Amniotic epithelial cell (primary cell): ENCODE measurements at regions not wholly inside any gene's neighbourhood (a gene's known extent, or its start where the extent isn't known, plus 50 kb on each side); places are given as distances from the start of the nearest gene placed in this dataset.

Experiments
- DNase-seq: peaks from one replicate; pipeline ENCODE4 v3.0.0-alpha.2; 2010; ENCODE audit warnings: low read depth

DNA sequence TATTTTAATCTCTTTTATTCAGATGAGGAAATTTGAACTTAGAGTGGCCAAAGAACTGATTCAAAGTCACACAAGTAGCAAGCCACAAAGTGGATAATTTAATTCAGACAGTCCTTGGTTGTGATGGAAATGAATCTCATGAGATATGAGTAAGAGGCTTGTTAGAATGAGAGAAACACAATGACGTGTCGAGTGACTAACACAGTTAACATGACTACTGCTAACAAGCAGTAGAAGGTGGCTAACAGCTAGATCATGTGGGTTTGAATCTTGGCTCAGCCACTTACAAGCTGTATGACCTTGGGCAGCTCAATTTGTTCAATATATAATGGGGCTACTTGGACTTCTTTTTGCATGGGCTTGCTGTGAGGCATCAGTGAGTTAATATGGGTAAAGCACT is 104.5 kb upstream of the LMO4 start:
- peak; percentile 97 for DNase-seq

DNA sequence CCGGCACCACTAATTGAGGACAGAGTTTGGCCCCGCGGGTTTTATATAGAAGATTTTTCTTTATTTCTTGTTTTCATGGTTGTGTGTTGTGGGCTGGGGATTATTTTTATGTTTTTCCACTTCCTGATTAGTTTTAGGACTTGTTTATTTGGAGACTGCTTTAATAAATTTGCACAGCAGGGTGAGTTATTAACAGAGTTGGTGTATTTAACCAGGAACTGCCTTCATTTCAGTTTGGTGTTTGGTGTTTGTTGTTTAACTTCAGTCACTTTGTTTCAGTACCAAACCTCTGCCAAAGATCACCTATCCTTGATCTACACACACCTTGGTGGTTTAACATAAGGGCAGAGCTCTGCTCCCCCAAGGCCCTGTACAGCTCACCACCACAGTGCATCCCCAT is 103.5 kb upstream of the LMO4 start:
- DNase-seq: no peak

DNA sequence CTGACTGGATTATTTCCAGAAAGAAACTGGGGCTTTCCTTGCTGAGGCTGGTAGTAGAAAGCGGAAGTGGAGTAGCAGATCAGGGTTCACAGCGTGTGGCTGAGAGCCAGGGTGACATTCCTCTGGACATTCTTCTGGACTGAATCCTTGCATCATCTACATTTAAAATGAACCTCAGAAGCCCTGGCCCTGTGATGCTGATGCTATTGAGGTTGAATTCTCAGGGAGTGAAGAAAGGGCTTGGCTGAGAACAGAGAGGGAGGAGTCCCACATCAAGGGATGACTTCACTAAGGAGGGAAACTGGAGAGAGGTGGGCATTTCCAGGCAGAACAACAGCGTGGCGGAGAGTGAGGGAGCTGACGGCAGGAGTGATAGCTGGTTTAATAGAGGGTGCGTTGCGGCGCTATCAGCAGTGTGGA is 102.3 kb upstream of the LMO4 start:
- peak; percentile 99 for DNase-seq

DNA sequence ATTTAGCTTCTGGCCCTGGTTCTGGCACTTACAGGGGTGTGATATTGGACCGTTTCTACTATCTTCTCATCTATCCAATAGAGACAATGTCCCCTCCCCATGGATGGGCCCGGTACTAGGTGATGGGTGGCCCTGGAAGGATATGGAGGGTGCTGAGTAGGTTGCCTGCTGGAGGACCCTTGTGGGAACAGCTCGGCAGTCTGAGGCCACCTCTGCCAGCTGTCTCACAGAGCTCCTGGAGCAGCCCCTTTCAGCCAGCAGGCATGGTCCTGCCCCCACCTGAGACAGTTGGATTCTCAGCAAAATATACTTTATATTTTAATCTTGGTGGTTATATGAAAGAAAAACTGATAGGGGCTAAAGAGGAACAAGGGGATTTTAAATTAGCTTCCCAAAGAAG is 101.0 kb upstream of the LMO4 start:
- DNase-seq: no peak

DNA sequence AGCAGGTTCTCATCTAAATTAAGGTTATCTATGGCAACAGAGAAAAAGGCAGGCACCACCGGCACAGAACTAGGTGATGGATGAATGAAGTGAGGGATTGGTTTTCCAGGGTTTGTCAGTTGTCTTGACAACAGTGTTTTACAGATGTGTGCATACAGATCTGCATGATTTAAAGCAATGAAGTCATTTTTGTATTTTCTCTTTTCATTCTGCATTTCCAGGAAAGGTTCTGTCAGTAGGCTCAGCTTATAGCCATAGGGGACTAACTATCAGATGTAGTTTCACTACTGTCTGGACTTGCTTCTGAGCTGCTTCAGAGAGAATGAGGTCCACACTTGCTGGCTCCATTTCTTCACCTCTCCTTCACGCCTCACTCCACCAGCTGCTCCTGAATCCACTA is 98.2 kb upstream of the LMO4 start:
- no peak for DNase-seq

DNA sequence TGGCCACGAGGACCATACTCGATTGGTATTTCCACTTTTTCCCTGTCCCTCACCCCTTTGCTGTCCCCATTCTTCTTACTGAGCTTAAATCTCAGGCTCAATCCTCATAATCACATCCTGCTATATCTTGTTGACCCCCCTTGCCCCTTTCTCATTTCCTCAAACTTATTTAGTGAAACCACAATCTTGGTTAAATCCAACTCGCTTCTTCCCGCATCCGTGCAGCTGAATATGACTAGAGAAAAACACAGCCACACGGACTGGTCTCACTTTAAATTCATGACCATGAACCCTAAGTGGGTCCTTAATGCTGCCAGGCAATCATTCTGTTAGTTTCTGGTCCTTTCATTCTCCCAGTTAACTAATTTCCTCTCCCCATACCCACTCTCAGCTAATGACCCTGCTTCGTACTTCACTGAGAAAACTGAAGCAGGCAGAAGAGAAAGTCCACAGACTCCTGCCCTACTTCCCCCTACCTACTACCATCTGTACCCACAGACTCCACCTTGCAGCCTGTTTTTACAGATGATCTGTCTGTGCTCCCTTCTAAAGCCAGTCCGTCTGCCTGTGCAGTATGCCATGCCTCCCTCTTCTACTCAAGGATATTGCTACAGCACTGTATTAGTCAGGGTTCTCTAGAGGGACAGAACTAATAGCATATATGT is 96.8 kb upstream of the LMO4 start:
- no peak for DNase-seq

DNA sequence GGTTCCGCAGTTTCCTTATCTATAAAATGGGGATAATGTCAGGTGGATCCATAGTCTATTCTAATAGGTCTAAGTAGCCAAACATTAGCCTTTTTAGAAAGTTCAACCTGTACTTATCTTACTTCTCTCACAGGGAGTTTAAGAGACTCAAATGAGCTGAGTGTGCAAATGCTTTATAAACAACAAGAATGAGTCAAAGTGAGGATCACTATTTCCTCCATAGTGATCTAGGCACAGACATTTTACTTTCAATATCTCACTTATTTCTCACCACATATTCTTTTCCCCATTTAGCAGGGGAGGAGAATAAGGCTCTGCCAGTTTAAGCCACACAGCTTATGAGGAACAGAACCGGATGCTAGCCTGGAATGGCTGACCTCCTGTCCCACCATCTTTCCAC is 92.1 kb upstream of the LMO4 start:
- DNase-seq: no peak

DNA sequence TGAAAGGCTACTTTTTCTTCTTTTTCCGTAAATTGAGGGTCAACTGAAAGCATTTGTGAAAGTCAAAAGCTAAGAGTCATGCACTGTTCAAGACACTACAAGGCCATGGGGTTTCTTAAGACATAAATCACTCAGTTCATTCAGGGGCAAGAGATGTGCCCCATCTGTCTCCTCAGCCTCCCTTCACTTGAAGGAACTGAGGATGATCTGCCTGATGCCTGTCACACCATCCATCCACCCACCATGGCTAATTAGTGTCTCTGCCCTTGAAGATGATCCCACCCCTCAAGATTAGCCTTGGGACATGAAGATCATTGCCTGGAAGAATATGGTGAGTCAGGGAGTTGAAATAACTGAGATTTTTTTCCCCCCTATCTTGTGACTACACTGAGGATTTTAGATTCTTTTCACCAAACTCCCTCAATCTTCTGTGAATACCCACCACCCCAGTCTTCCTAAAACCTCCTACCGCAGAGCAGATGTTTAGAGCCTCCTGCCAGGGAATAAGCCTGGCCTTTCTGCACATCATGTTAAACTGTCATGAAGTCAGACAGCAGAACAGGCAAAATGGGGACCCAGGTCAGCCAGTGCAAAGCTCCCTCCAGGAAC is 88.6 kb upstream of the LMO4 start:
- DNase-seq: no peak

DNA sequence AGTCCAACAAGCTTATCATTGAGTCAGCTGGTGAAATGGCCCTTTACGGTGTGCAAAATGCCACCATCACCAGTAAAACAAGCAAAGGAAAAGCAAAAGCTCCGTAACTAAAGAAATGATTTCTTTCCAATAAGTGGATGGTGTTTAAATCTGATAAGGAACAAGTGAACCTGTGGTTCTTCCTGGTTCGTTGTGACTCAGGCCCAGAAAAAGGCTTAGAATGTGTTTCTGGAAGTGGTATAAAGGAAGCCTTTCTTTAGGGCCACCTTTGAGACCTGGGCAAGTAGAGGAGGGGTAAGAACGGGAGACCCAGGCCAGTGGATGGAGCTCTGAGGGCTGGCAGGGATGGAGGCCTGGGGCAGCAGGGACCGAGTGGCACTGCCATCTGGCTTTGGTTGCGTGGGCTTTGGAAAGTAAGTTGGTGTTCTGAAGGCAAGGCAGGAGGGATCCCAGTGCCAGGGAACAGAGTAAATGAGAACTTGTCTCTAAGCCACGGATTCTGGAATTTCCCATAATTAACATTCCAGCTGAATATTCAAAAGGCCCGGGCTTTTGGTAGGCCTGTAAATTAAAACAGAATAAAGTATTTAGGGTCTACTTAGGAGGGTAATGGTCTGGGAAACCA is 87.9 kb upstream of the LMO4 start:
- no peak for DNase-seq

DNA sequence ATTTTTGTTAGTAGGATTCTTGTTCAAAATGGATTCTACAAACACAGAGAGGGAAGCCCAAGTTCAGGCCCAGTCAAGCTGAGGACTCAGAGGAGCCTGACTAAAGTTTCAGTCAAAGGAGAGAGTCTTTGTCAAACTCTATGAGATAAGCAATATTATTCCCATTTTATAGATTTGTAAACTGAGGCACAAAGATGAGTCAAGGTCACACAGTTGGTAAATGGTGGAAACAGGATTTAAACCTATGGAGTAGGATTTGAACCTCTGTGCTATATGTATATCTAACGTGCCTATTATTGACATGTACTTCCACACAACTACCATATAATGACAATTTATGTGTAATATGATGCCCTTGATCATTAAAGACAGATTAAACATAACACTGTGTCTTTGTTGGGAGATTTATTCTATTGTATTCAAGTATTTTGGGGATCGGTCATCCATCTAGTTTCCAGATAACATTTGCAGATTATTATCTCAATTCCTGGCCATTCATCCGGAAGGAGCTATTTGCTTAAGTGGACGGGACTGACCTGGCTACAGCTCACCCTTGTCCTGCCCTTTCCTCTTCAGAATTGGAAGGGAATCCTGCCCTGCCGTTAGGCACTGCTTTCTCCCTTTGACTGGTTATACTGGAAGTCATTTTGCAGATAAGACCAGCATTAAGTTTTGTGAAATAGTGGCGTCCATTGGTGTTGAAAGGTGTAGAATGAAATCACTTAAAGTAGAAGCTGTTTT is 86.1 kb upstream of the LMO4 start:
- DNase-seq: no peak

DNA sequence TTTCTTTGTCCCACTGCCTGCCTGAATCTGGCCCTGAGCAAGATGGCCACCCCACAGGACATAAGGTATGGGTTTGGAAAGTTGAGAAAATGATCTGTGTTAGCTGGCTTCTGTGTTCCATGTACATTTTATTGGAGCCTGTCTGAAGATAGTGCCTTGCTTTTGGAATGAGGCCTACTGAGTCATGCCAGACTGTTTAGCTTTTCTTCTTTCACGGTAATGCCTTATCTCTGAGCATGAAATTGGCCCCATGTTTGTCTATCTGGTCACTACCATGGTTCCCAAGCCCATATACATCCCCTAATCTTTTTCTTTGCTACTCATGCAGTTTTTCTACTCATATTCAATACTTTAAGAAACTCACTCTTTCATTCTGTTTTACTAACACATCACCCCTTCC is 85.1 kb upstream of the LMO4 start:
- peak; percentile 51 for DNase-seq

DNA sequence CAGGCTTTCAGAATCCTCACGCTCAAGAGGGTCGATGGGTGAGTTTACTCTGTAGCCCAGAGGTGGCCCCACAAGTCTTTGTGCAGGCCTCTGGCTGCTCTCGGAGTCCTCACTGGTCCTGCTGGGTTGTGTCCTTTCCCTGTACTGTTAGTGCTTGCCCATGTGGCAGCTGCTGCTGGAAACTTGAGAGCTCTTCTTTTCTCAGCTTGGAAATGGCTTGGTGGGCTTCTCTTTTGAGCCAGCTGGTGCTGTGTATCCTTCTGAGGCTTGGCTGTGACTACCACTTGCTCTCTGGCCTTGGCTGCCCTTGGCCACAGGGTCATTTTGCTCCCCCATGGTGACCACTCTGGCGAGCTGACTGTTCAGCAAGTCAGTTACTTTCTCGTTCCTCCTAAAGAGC is 82.2 kb upstream of the LMO4 start:
- no peak for DNase-seq

DNA sequence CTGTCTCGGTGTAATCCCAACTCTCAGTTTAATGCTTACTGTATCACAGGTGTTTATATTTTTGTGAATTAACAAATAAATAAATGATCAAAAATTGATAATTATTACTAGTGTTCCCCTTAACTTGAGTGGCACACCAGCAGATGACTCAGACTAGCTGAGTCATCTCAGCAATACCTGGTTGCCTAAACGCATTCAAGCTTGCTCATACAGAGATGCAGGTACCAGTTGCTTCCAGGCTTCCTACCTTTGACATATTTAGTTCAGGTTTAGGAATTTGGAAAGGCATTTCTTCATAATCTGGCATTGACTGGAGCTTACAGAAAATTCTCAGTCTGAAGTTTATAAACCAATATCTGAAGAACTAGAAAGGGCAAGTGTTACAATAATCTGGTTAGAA is 78.9 kb upstream of the LMO4 start:
- DNase-seq: no peak

DNA sequence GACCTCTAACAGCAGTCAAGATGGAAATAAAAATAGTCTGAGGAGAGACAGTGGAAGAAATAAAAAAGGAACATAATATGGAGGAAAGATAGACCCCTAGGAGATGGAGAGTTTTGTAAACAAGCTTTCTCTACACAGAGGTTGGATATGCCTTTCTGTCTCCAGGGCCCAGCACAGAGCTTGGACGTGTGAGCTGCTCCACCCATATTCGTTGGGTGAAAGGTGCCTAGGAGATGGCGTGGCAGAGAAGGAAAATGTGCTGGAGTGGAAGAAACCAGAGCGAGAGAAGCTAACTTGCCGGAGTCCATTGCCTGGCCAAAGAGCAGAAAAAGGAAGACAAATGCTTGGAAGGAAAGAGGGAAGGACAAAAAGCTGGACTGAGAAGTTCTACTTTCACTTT is 78.3 kb upstream of the LMO4 start:
- DNase-seq: no peak

DNA sequence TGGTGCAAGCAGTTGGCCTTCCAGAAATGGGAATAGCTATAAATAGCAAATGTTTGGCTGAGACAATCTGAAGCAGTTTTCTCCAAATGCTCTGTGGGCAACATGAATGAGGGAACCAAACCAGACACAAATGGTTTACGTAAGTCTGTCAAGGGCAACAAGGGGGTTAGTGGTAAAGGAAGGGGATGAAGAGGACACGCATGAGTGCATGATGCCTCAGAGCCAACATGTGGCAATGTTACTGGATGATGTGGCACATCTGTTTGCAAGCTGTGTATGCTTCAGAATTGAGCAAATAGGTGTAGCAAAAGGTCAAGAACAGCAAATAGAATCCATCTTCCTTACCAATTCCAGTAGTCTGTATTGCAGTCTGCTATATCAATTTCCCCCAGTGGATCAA is 76.3 kb upstream of the LMO4 start:
- DNase-seq: peak; percentile 20

DNA sequence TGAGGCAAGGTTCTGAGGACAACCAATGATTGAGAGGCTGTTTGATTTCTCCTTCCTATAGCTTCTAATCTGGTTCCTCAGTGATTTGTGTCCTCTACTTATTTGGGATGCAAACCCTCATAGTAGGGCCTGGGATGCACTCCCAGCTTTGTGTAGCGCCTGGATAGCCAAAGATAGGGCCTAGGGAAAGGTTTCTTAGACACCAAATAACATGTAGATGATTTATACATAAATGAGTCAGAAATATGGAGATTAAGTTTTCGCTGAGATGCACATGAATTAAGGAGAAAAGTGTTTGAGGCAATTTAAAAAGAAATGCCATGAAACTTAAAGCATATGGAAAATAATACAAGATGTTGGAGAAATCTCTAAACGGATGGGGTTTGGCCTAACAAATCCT is 66.0 kb upstream of the LMO4 start:
- DNase-seq: no peak

DNA sequence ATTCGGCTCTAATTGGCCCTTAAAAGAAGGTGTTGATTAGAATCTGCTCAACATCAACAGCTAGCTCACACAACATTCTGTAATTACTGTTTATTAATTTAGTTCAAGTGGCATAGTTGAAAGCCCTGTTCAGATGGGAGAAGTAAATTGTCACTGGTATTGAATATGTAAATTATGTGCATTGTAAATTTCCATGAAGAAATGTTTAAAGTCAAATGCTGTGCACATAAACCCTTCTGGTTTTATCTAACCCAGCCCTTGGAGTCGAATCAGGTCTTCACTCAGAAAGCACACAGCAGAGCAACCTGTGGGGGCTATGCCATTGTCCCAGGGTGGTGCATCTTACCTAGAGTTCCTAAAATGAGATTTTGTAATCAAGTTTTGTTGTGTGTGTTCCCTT is 65.4 kb upstream of the LMO4 start:
- DNase-seq: no peak

DNA sequence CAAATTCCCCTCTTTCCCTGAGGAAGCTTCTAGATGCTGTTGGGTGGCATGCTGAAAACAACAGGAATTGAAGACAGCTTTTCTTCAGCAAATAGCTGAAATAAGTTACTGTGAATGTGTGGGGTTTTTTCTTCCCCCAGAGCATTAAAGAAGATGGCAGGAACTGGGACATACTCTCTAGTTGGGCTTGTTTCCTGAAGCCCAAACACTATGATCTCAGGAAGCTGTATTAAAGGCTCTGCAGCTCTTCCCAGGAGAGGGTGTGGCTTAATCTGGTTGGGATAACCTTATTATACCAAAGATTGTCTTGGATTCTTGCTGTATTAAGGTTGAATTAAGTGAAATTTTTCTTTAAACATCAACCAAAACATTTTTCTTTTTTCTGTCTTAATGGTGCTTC is 64.9 kb upstream of the LMO4 start:
- no peak for DNase-seq

DNA sequence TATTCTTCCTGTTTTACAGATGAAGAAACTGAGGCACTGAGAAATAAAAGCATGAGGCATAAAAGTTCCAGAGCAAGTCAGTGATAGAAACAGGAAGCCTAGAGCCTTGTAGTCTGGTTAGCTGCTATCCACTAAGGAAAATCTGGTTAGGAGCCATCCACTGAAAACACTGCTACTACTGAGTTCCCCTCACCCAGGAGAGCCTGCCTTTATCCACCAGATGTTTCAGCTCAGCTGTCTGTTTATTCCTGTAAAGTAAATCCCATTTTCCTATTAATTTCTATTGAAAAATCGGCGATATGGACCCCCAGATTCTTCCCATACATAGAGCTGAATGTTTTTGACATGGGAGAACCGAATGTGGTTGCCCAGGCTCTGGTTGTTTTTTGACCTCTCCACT is 63.7 kb upstream of the LMO4 start:
- no peak for DNase-seq

DNA sequence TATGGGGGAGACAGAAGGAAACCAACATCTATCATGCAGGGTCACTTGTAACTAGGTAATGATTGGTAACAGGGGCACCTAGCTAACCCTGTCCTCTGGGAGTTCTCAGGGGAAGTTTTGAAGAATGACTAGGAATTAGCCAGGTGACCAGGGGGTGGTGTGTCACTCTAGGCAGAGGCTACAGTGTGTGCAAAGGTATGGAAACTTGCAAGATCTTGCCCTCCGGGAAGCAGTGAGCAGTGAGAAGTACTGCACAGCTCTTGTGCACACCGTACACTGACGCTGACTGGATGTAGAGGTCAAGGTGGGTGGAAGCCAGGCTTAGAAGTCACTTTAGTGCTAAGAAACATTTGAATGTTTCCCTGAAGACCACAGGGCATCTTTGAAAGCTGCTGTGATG is 62.9 kb upstream of the LMO4 start:
- no peak for DNase-seq

DNA sequence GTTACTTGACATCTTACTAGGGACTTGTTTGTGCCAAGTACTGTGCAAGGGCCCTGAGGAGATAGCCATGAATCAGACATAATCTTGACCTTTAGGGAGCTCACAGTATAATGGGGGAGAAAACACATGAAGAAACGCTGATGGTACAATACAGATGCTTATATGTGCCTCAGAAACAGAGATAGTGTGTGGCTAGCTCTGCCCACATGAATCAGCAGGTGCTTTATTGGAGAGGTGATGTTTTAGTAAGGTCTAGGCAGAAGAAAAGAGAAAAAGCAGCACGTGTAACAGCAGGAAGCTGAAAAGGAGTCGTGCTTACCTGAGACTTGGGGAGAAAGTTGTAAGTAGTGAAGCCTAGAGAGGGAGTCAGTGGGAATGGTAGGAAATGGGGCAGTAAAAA is 60.6 kb upstream of the LMO4 start:
- no peak for DNase-seq

DNA sequence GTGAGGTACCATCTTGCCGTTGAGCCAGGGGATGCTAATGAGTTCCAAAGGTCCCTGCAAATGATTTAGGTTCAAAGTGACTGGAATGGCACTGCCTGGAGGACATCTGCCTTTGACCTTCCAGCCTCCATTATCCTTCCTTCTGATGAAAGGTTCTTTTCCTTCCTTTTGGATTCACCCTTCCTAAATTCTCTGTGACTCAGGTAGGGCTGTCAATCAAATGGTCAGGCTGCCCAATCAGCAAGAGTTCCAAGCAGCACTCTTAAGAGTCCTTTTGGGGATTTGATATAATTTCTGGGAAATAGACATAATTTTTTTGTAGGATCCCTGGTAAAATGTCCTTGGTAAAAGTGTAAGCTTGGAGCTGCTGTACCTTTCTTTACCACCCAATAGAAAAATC is 58.8 kb upstream of the LMO4 start:
- no peak for DNase-seq

DNA sequence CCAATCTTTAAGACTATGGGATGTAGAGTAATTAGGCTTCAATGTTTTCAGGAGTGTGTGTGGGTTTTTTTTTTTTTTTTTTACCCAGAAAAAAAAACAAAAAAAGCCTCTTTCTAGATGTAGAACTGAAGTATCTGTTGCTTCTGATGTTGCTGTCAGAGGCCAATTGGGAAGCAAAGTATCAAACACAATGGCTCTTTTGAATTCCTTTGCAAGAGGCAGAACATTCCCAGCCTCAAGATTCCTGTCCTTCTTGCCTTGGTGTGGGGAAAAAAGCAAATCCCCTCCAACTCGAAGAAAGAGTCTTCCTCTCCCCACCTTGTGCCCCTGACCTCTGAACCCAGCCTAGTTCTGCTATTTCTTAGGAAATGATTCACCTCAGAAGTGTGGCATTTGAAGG is 55.4 kb upstream of the LMO4 start:
- DNase-seq: no peak
